ENCODE measurements at regions not wholly inside any gene's neighbourhood (a gene's known extent, or its start where the extent isn't known, plus 50 kb on each side); places are given as distances from the start of the nearest gene placed in this dataset.

DNA sequence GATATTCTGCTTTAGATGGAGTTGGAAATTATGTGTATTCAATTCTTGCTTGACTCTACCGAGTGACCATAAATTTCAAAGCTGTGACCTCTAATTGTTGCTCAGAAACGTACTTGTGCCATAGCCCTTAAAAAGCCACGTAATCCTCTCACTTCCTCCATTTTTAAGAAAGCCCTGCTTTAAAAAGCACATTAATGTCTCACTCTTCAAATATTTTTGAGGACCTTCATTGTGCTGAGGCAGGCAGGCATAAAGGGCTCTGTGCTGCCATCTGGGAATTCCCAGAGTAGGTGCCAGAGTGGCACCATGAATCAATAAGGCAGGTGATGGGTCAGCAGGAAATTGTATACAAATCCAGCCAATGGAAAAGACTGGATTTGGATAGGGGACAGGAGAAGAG lies 97.7 kb upstream of the FAM204A start:
- TF ChIP-seq POLR2A (IDR thresholded peaks at IDR 0.05) (no peak), POLR2AphosphoS5 (IDR thresholded peaks at IDR 0.05) (no peak), EP300 (IDR thresholded peaks at IDR 0.05; ENCODE audit: low read depth) (no peak)
- TF ChIP-seq, protein P1, sequence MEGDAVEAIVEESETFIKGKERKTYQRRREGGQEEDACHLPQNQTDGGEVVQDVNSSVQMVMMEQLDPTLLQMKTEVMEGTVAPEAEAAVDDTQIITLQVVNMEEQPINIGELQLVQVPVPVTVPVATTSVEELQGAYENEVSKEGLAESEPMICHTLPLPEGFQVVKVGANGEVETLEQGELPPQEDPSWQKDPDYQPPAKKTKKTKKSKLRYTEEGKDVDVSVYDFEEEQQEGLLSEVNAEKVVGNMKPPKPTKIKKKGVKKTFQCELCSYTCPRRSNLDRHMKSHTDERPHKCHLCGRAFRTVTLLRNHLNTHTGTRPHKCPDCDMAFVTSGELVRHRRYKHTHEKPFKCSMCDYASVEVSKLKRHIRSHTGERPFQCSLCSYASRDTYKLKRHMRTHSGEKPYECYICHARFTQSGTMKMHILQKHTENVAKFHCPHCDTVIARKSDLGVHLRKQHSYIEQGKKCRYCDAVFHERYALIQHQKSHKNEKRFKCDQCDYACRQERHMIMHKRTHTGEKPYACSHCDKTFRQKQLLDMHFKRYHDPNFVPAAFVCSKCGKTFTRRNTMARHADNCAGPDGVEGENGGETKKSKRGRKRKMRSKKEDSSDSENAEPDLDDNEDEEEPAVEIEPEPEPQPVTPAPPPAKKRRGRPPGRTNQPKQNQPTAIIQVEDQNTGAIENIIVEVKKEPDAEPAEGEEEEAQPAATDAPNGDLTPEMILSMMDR (IDR thresholded peaks at IDR 0.05): no peak
